ENCODE measurements at regions not wholly inside any gene's neighbourhood (a gene's known extent, or its start where the extent isn't known, plus 50 kb on each side); places are given as distances from the start of the nearest gene placed in this dataset.

GRCh38 chr12:19894050-19894449 lies 454.8 kb downstream of the AEBP2 start:
- H3K27me3 ChIP-seq (ENCODE audit: insufficient read depth, low read length), result no peaks in the 10 kb centered on the region
- H3K4me1 ChIP-seq (ENCODE audit: insufficient read depth, low read length), result no peaks in the 10 kb centered on the region
- ChIA-PET POLR2A (ENCODE audit: partially characterized antibody) (no interaction called here), CTCF (ENCODE audit: partially characterized antibody) (interaction anchor here (1.9 kb wide), 1 partner anchor 23 kb away, joined by 5 read pairs; no protein-coding TSS in a partner anchor)
- H3K27me3 Mint-ChIP-seq, result no peaks in the 10 kb centered on the region
- H3K36me3 ChIP-seq (ENCODE audit: insufficient read depth, low read length), result no peaks in the 10 kb centered on the region
- no peaks in the 10 kb centered on the region for H3K9me3 ChIP-seq (ENCODE audit: control insufficient read depth in 1 of 2, low read length in 2 of 2)
- H3K27ac ChIP-seq (ENCODE audit: low read depth, low read length), result no peak overlapping the region
- H3K27ac Mint-ChIP-seq, result peak overlapping the region in 3 of 7 donors; percentile 66 to 85 (median 70)
- H3K4me3 ChIP-seq (ENCODE audit: low read length in 2 of 2), result no peak overlapping the region
- no peak for DNase-seq
- intact Hi-C loops (cut with micrococcal nuclease), result no loop called here
- H3K4me3 Mint-ChIP-seq, result no peak overlapping the region
- H3K36me3 Mint-ChIP-seq, result no peaks in the 10 kb centered on the region
- H3K4me1 Mint-ChIP-seq, result peaks cover 5 to 10% (median 9%) of the 10 kb centered on the region in 4 donors
- peaks cover 0 to 2% (median 0%) of the 10 kb centered on the region in 8 donors for H3K9me3 Mint-ChIP-seq

DNA sequence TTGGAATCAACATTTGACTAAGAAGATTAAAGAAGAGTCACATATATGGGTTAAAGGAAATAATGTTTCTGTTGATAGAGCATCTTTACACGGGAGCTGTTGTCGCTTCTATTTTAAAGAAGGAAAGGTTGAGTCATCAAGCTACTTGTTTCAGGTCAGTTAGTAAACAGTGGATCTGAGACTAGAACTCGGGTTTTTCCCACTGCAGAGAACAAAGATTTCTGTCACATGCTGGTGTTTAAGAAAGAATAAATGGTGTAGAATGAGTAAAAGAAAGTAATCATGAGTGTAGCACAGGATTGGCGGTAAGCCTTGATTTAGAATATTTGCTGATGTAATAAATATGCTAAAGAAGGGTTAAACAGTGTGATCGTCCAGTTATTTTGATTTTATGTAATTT lies 455.5 kb downstream of the AEBP2 start:
- DNase-seq, result peak in 1 of 5 donors; percentile 9
- Mint-ChIP-seq H3K27ac (peak overlapping the region in 3 of 7 donors; percentile 3 to 66 (median 43)), H3K36me3 (no peaks in the 10 kb centered on the region), H3K9me3 (peaks cover 0 to 2% (median 0%) of the 10 kb centered on the region in 8 donors), H3K4me3 (peak overlapping the region in 2 of 8 donors; percentile 6 to 43), H3K27me3 (no peaks in the 10 kb centered on the region), H3K4me1 (peaks cover 5 to 10% (median 9%) of the 10 kb centered on the region in 4 donors)
- intact Hi-C loops (cut with micrococcal nuclease), result no loop called here
- H3K27ac ChIP-seq (ENCODE audit: low read depth, low read length), result no peak overlapping the region
- no peaks in the 10 kb centered on the region for H3K9me3 ChIP-seq (ENCODE audit: control insufficient read depth in 1 of 2, low read length in 2 of 2)
- POLR2A ChIA-PET (ENCODE audit: partially characterized antibody), result no interaction called here
- CTCF ChIA-PET (ENCODE audit: partially characterized antibody), result interaction anchor here (1.9 kb wide), 1 partner anchor 22 kb away, joined by 5 read pairs; no protein-coding TSS in a partner anchor
- no peaks in the 10 kb centered on the region for H3K36me3 ChIP-seq (ENCODE audit: insufficient read depth, low read length)
- H3K27me3 ChIP-seq (ENCODE audit: insufficient read depth, low read length), result no peaks in the 10 kb centered on the region
- no peak overlapping the region for H3K4me3 ChIP-seq (ENCODE audit: low read length in 2 of 2)
- no peaks in the 10 kb centered on the region for H3K4me1 ChIP-seq (ENCODE audit: insufficient read depth, low read length)

DNA sequence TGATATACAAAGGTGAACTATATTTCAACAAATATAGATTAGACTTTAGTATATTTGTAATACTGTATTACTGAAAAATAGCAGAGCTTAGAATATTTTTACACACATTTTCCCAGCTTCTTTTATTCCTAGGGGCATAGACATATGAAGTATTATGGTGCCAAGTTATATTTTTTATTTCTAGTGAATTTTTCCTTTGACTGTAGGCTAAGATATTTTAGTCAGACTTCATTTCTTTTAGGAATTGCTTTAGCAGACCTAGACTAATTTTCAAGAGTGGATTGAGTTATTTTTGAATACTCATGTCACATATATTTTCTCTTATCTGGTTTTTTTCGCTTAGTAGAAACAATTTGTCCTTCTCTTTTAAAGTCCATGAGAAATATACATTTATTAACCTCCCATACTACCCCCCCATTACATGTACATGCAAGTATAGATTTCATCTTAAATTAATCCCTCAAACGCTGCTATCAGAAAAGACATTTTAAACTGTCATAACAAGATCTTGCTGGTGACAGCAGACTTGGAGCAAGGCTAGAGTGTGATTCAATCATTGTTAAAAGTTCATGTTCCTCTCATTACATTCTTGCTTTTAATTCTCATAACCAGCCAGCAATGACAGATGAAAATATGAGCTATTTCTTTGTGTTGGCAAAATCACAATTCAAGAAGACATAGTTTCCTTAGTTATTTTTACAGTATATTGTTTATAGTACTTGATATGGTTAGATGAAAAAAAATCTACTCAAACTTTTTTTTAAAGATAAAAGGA lies 456.1 kb downstream of the AEBP2 start:
- H3K27me3 Mint-ChIP-seq, result no peaks in the 10 kb centered on the region
- peaks cover 5 to 10% (median 9%) of the 10 kb centered on the region in 4 donors for H3K4me1 Mint-ChIP-seq
- Histone ChIP-seq H3K4me1 (ENCODE audit: insufficient read depth, low read length) (no peaks in the 10 kb centered on the region), H3K4me3 (ENCODE audit: low read length in 2 of 2) (no peak overlapping the region), H3K9me3 (ENCODE audit: control insufficient read depth in 1 of 2, low read length in 2 of 2) (no peaks in the 10 kb centered on the region), H3K36me3 (ENCODE audit: insufficient read depth, low read length) (no peaks in the 10 kb centered on the region), H3K27ac (ENCODE audit: low read depth, low read length) (no peak overlapping the region), H3K27me3 (ENCODE audit: insufficient read depth, low read length) (no peaks in the 10 kb centered on the region)
- H3K27ac Mint-ChIP-seq, result no peak overlapping the region
- intact Hi-C loops (cut with micrococcal nuclease), result no loop called here
- no peak for DNase-seq
- ChIA-PET CTCF (ENCODE audit: partially characterized antibody) (no interaction called here), POLR2A (ENCODE audit: partially characterized antibody) (no interaction called here)
- H3K36me3 Mint-ChIP-seq, result no peaks in the 10 kb centered on the region
- H3K9me3 Mint-ChIP-seq, result peaks cover 0 to 2% (median 0%) of the 10 kb centered on the region in 8 donors
- no peak overlapping the region for H3K4me3 Mint-ChIP-seq

DNA sequence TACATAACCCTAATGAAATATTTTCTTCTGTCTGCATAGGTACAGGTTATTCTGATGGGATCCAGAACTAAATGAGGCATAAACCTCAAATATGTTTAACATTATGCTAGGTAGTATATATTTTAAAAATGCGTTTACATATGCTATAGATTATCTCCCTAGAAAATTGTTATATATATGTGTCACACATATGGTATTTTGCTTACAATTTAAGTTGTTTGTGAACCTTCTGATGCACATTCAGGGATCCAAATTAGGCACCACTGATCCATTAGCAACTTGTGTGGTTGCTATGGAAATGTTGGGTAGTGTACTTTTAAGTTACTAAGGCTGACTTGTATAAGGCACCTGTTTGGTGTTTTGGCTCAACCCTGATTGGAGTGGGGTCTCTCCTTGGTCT lies 456.7 kb downstream of the AEBP2 start:
- POLR2A ChIA-PET (ENCODE audit: partially characterized antibody), result no interaction called here
- Histone ChIP-seq H3K4me3 (ENCODE audit: low read length in 2 of 2) (no peak overlapping the region), H3K4me1 (ENCODE audit: insufficient read depth, low read length) (no peaks in the 10 kb centered on the region), H3K27me3 (ENCODE audit: insufficient read depth, low read length) (no peaks in the 10 kb centered on the region), H3K9me3 (ENCODE audit: control insufficient read depth in 1 of 2, low read length in 2 of 2) (no peaks in the 10 kb centered on the region), H3K27ac (ENCODE audit: low read depth, low read length) (no peak overlapping the region), H3K36me3 (ENCODE audit: insufficient read depth, low read length) (no peaks in the 10 kb centered on the region)
- H3K27ac Mint-ChIP-seq, result no peak overlapping the region
- CTCF ChIA-PET (ENCODE audit: partially characterized antibody), result no interaction called here
- H3K9me3 Mint-ChIP-seq, result peaks cover 0 to 2% (median 0%) of the 10 kb centered on the region in 8 donors
- H3K36me3 Mint-ChIP-seq, result no peaks in the 10 kb centered on the region
- H3K4me1 Mint-ChIP-seq, result peaks cover 5 to 10% (median 9%) of the 10 kb centered on the region in 4 donors
- no peak overlapping the region for H3K4me3 Mint-ChIP-seq
- no peaks in the 10 kb centered on the region for H3K27me3 Mint-ChIP-seq
- intact Hi-C loops (cut with micrococcal nuclease), result no loop called here
- DNase-seq, result no peak

GRCh38 chr12:19896534-19896933 lies 457.2 kb downstream of the AEBP2 start:
- no peaks in the 10 kb centered on the region for H3K36me3 Mint-ChIP-seq
- ChIA-PET CTCF (ENCODE audit: partially characterized antibody) (no interaction called here), POLR2A (ENCODE audit: partially characterized antibody) (no interaction called here)
- H3K27me3 Mint-ChIP-seq, result no peaks in the 10 kb centered on the region
- Histone ChIP-seq H3K9me3 (ENCODE audit: control insufficient read depth in 1 of 2, low read length in 2 of 2) (no peaks in the 10 kb centered on the region), H3K36me3 (ENCODE audit: insufficient read depth, low read length) (no peaks in the 10 kb centered on the region), H3K27me3 (ENCODE audit: insufficient read depth, low read length) (no peaks in the 10 kb centered on the region), H3K4me3 (ENCODE audit: low read length in 2 of 2) (no peak overlapping the region), H3K27ac (ENCODE audit: low read depth, low read length) (no peak overlapping the region), H3K4me1 (ENCODE audit: insufficient read depth, low read length) (no peaks in the 10 kb centered on the region)
- intact Hi-C loops (cut with micrococcal nuclease), result no loop called here
- H3K9me3 Mint-ChIP-seq, result peaks cover 0 to 2% (median 0%) of the 10 kb centered on the region in 8 donors
- peaks cover 5 to 10% (median 9%) of the 10 kb centered on the region in 4 donors for H3K4me1 Mint-ChIP-seq
- no peak overlapping the region for H3K27ac Mint-ChIP-seq
- H3K4me3 Mint-ChIP-seq, result no peak overlapping the region
- DNase-seq, result no peak

- Mint-ChIP-seq H3K4me3 (no peak overlapping the region), H3K27ac (no peak overlapping the region), H3K4me1 (peaks cover 5 to 10% (median 9%) of the 10 kb centered on the region in 4 donors), H3K36me3 (no peaks in the 10 kb centered on the region), H3K9me3 (peaks cover 0 to 3% (median 0%) of the 10 kb centered on the region in 8 donors), H3K27me3 (no peaks in the 10 kb centered on the region)
- Histone ChIP-seq H3K4me1 (ENCODE audit: insufficient read depth, low read length) (no peaks in the 10 kb centered on the region), H3K9me3 (ENCODE audit: control insufficient read depth in 1 of 2, low read length in 2 of 2) (no peaks in the 10 kb centered on the region), H3K27ac (ENCODE audit: low read depth, low read length) (no peak overlapping the region), H3K4me3 (ENCODE audit: low read length in 2 of 2) (no peak overlapping the region), H3K27me3 (ENCODE audit: insufficient read depth, low read length) (no peaks in the 10 kb centered on the region), H3K36me3 (ENCODE audit: insufficient read depth, low read length) (no peaks in the 10 kb centered on the region)
- intact Hi-C loops (cut with micrococcal nuclease), result no loop called here
- POLR2A ChIA-PET (ENCODE audit: partially characterized antibody), result no interaction called here
- CTCF ChIA-PET (ENCODE audit: partially characterized antibody), result no interaction called here
- no peak for DNase-seq
Observed at GRCh38 chr12:19897900-19898408, 458.7 kb downstream of the AEBP2 start.

GRCh38 chr12:19901841-19902240 lies 462.5 kb downstream of the AEBP2 start:
- Mint-ChIP-seq H3K27me3 (no peaks in the 10 kb centered on the region), H3K27ac (no peak overlapping the region), H3K4me1 (no peaks in the 10 kb centered on the region), H3K9me3 (peaks cover 0 to 5% (median 0%) of the 10 kb centered on the region in 8 donors), H3K4me3 (no peak overlapping the region), H3K36me3 (no peaks in the 10 kb centered on the region)
- H3K27ac ChIP-seq (ENCODE audit: low read depth, low read length), result no peak overlapping the region
- no peaks in the 10 kb centered on the region for H3K9me3 ChIP-seq (ENCODE audit: control insufficient read depth in 1 of 2, low read length in 2 of 2)
- DNase-seq, result no peak
- ChIA-PET CTCF (ENCODE audit: partially characterized antibody) (interaction anchor here (1.5 kb wide), 1 partner anchor 10 kb away, joined by 4 read pairs; no protein-coding TSS in a partner anchor), POLR2A (ENCODE audit: partially characterized antibody) (no interaction called here)
- intact Hi-C loops (cut with micrococcal nuclease), result no loop called here
- H3K36me3 ChIP-seq (ENCODE audit: insufficient read depth, low read length), result no peaks in the 10 kb centered on the region
- no peak overlapping the region for H3K4me3 ChIP-seq (ENCODE audit: low read length in 2 of 2)
- no peaks in the 10 kb centered on the region for H3K4me1 ChIP-seq (ENCODE audit: insufficient read depth, low read length)
- no peaks in the 10 kb centered on the region for H3K27me3 ChIP-seq (ENCODE audit: insufficient read depth, low read length)

Measured in CD4-positive, alpha-beta memory T cell (primary cell).